ENCODE measurements at regions not wholly inside any gene's neighbourhood (a gene's known extent, or its start where the extent isn't known, plus 50 kb on each side); places are given as distances from the start of the nearest gene placed in this dataset.

- intact Hi-C loops (cut with DNase I): no loop called here
These were observed 184.3 kb upstream of the DGKB start for GRCh38 chr7:15086862-15087261.

GRCh38 chr7:15086131-15086611 is 183.6 kb upstream of the DGKB start:
- no peaks in the 10 kb centered on the region for H3K27me3 ChIP-seq

More at GRCh38 chr7:15086862-15087261, 184.3 kb upstream of the DGKB start:
- TF ChIP-seq, protein P1, sequence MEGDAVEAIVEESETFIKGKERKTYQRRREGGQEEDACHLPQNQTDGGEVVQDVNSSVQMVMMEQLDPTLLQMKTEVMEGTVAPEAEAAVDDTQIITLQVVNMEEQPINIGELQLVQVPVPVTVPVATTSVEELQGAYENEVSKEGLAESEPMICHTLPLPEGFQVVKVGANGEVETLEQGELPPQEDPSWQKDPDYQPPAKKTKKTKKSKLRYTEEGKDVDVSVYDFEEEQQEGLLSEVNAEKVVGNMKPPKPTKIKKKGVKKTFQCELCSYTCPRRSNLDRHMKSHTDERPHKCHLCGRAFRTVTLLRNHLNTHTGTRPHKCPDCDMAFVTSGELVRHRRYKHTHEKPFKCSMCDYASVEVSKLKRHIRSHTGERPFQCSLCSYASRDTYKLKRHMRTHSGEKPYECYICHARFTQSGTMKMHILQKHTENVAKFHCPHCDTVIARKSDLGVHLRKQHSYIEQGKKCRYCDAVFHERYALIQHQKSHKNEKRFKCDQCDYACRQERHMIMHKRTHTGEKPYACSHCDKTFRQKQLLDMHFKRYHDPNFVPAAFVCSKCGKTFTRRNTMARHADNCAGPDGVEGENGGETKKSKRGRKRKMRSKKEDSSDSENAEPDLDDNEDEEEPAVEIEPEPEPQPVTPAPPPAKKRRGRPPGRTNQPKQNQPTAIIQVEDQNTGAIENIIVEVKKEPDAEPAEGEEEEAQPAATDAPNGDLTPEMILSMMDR (IDR thresholded peaks at IDR 0.05): no peak
- no peak for TF ChIP-seq POLR2A (IDR thresholded peaks at IDR 0.05)
- TF ChIP-seq POLR2AphosphoS5 (IDR thresholded peaks at IDR 0.05; ENCODE audit: insufficient read depth in 1 of 2, low read depth in 1 of 2): no peak
- H3K27ac ChIP-seq: no peak overlapping the region
- H3K36me3 ChIP-seq: no peaks in the 10 kb centered on the region
- no peaks in the 10 kb centered on the region for H3K27me3 ChIP-seq
- no peak for DNase-seq (ENCODE audit: extremely low spot score in 2 of 2)
- no peaks in the 10 kb centered on the region for H3K4me1 ChIP-seq
- H3K4me3 ChIP-seq: no peak overlapping the region
- no peaks in the 10 kb centered on the region for H3K9me3 ChIP-seq

GRCh38 chr7:15085366-15085765 is 182.8 kb upstream of the DGKB start:
- Histone ChIP-seq H3K4me1 (no peaks in the 10 kb centered on the region), H3K27me3 (no peaks in the 10 kb centered on the region), H3K9me3 (no peaks in the 10 kb centered on the region), H3K4me3 (no peak overlapping the region), H3K36me3 (no peaks in the 10 kb centered on the region), H3K27ac (no peak overlapping the region)
- intact Hi-C loops (cut with DNase I): no loop called here
- no peak for DNase-seq (ENCODE audit: extremely low spot score in 2 of 2)
- TF ChIP-seq, protein P1 (IDR thresholded peaks at IDR 0.05): no peak
- TF ChIP-seq POLR2AphosphoS5 (IDR thresholded peaks at IDR 0.05; ENCODE audit: insufficient read depth in 1 of 2, low read depth in 1 of 2) (no peak), POLR2A (IDR thresholded peaks at IDR 0.05) (no peak)

More at GRCh38 chr7:15086131-15086611, 183.6 kb upstream of the DGKB start:
- H3K4me1 ChIP-seq: no peaks in the 10 kb centered on the region
- TF ChIP-seq, protein P1 (IDR thresholded peaks at IDR 0.05): no peak
- TF ChIP-seq POLR2AphosphoS5 (IDR thresholded peaks at IDR 0.05; ENCODE audit: insufficient read depth in 1 of 2, low read depth in 1 of 2) (no peak), POLR2A (IDR thresholded peaks at IDR 0.05) (no peak)
- no peak for DNase-seq (ENCODE audit: extremely low spot score in 2 of 2)
- no peaks in the 10 kb centered on the region for H3K36me3 ChIP-seq
- H3K27ac ChIP-seq: no peak overlapping the region
- intact Hi-C loops (cut with DNase I): no loop called here
- H3K4me3 ChIP-seq: no peak overlapping the region
- no peaks in the 10 kb centered on the region for H3K9me3 ChIP-seq

- intact Hi-C loops (cut with DNase I): no loop called here
- TF ChIP-seq POLR2A (IDR thresholded peaks at IDR 0.05): no peak
- TF ChIP-seq, protein P1 (IDR thresholded peaks at IDR 0.05): no peak
- no peak for TF ChIP-seq POLR2AphosphoS5 (IDR thresholded peaks at IDR 0.05; ENCODE audit: insufficient read depth in 1 of 2, low read depth in 1 of 2)
- no peak for DNase-seq (ENCODE audit: extremely low spot score in 2 of 2)
These were observed 181.8 kb upstream of the DGKB start for GRCh38 chr7:15084368-15084767.

GRCh38 chr7:15081891-15082290 is 179.3 kb upstream of the DGKB start:
- intact Hi-C loops (cut with DNase I): no loop called here
- Histone ChIP-seq H3K4me3 (no peak overlapping the region), H3K36me3 (no peaks in the 10 kb centered on the region), H3K4me1 (no peaks in the 10 kb centered on the region), H3K9me3 (no peaks in the 10 kb centered on the region), H3K27me3 (no peaks in the 10 kb centered on the region), H3K27ac (no peak overlapping the region)
- no peak for DNase-seq (ENCODE audit: extremely low spot score in 2 of 2)
- TF ChIP-seq, protein P1 (IDR thresholded peaks at IDR 0.05): no peak
- TF ChIP-seq POLR2A (IDR thresholded peaks at IDR 0.05): no peak

More at GRCh38 chr7:15084368-15084767, 181.8 kb upstream of the DGKB start:
- no peaks in the 10 kb centered on the region for H3K27me3 ChIP-seq
- H3K36me3 ChIP-seq: no peaks in the 10 kb centered on the region
- H3K4me1 ChIP-seq: no peaks in the 10 kb centered on the region
- no peaks in the 10 kb centered on the region for H3K9me3 ChIP-seq
- H3K27ac ChIP-seq: no peak overlapping the region
- H3K4me3 ChIP-seq: no peak overlapping the region

Measured in vagina (tissue), 2 donors.